ENCODE measurements at regions not wholly inside any gene's neighbourhood (a gene's known extent, or its start where the extent isn't known, plus 50 kb on each side); places are given as distances from the start of the nearest gene placed in this dataset.

- intact Hi-C loops (cut with micrococcal nuclease): no loop called here
- H3F3A ChIP-seq (ENCODE audit: low read length, unreplicated experiment): no peaks in the 10 kb centered on the region
- BruUV-seq (replicated peaks): no TSS peak
- TF ChIP-seq CTCF (conservative IDR thresholded peaks at IDR 0.05; ENCODE audit: low read depth, low read length) (no peak), EZH2 (IDR thresholded peaks at IDR 0.05; ENCODE audit: low read length, unreplicated experiment) (no peak), EZH2phosphoT487 (IDR thresholded peaks at IDR 0.05; ENCODE audit: borderline replicate concordance, low read length) (no peak)
- POLR2A ChIA-PET (ENCODE audit: unreplicated experiment): no interaction called here
- no peaks in the 10 kb centered on the region for H3K79me2 ChIP-seq (ENCODE audit: low read length)
- CTCF ChIA-PET: interaction anchor here (0.5 kb wide), 1 partner anchor 23 kb away, joined by 5 read pairs; no protein-coding TSS in a partner anchor
- H4K20me1 ChIP-seq (ENCODE audit: low read length): no peaks in the 10 kb centered on the region
- H3K9me3 ChIP-seq (ENCODE audit: low read length): no peaks in the 10 kb centered on the region
- H3K9me2 ChIP-seq (replicated peaks; ENCODE audit: low read length): no peaks in the 10 kb centered on the region
- no peak for DNase-seq
- no peaks in the 10 kb centered on the region for H3K36me3 ChIP-seq (ENCODE audit: low read depth, low read length)
- no peak overlapping the region for H3K9ac ChIP-seq (ENCODE audit: low read length)
- no peak overlapping the region for H3K4me2 ChIP-seq (ENCODE audit: low read length)
- H2AFZ ChIP-seq (ENCODE audit: low read length): no peak overlapping the region
- H3K4me3 ChIP-seq (ENCODE audit: low read length): no peak overlapping the region
- H3K4me1 ChIP-seq (ENCODE audit: insufficient read depth, low read length): peaks cover 34% of the 10 kb centered on the region
- no peak overlapping the region for H3K27ac ChIP-seq (ENCODE audit: low read length)
- no peak for ATAC-seq
- no peaks in the 10 kb centered on the region for H3K27me3 ChIP-seq (ENCODE audit: low read length)
Measured at GRCh38 chr11:29305456-29306232, 711.2 kb downstream of the KCNA4 start.

- Histone ChIP-seq H3K4me3 (ENCODE audit: low read length) (0 out of 2 replicates have a peak overlapping the region, but pooled peaks have one; percentile 11), H3K4me1 (ENCODE audit: insufficient read depth, low read length) (peaks cover 35% of the 10 kb centered on the region), H2AFZ (ENCODE audit: low read length) (peak overlapping the region; percentile 39; the same call in 1 of the 2 replicates), H3K27ac (ENCODE audit: low read length) (peak overlapping the region; percentile 56), H3K27me3 (ENCODE audit: low read length) (no peaks in the 10 kb centered on the region), H3K79me2 (ENCODE audit: low read length) (no peaks in the 10 kb centered on the region), H3K9me3 (ENCODE audit: low read length) (no peaks in the 10 kb centered on the region), H3K4me2 (ENCODE audit: low read length) (peak overlapping the region; percentile 57), H3F3A (ENCODE audit: low read length, unreplicated experiment) (peaks cover 6% of the 10 kb centered on the region), H4K20me1 (ENCODE audit: low read length) (no peaks in the 10 kb centered on the region), H3K9ac (ENCODE audit: low read length) (no peak overlapping the region), H3K36me3 (ENCODE audit: low read depth, low read length) (no peaks in the 10 kb centered on the region), H3K9me2 (replicated peaks; ENCODE audit: low read length) (no peaks in the 10 kb centered on the region)
- TF ChIP-seq EZH2 (IDR thresholded peaks at IDR 0.05; ENCODE audit: low read length, unreplicated experiment) (no peak), CTCF (conservative IDR thresholded peaks at IDR 0.05; ENCODE audit: low read depth, low read length) (no peak), EZH2phosphoT487 (IDR thresholded peaks at IDR 0.05; ENCODE audit: borderline replicate concordance, low read length) (no peak)
- CTCF ChIA-PET: no interaction called here
- intact Hi-C loops (cut with micrococcal nuclease): no loop called here
- peak; percentile 85 for DNase-seq
- peak; percentile 53 for ATAC-seq
- no TSS peak for BruUV-seq (replicated peaks)
- POLR2A ChIA-PET (ENCODE audit: unreplicated experiment): no interaction called here
Measured at GRCh38 chr11:29300420-29300819, 716.4 kb downstream of the KCNA4 start.

GRCh38 chr11:29296680-29297079 is 720.1 kb downstream of the KCNA4 start:
- Histone ChIP-seq H3K79me2 (ENCODE audit: low read length) (no peaks in the 10 kb centered on the region), H3K9me2 (replicated peaks; ENCODE audit: low read length) (no peaks in the 10 kb centered on the region), H3K4me2 (ENCODE audit: low read length) (peak overlapping the region; percentile 27; the same call in 1 of the 2 replicates), H3K4me1 (ENCODE audit: insufficient read depth, low read length) (peaks cover 57% of the 10 kb centered on the region), H3K36me3 (ENCODE audit: low read depth, low read length) (no peaks in the 10 kb centered on the region), H2AFZ (ENCODE audit: low read length) (no peak overlapping the region), H3K4me3 (ENCODE audit: low read length) (no peak overlapping the region), H3K9me3 (ENCODE audit: low read length) (no peaks in the 10 kb centered on the region), H3K27me3 (ENCODE audit: low read length) (no peaks in the 10 kb centered on the region), H3F3A (ENCODE audit: low read length, unreplicated experiment) (peaks cover 6% of the 10 kb centered on the region), H3K9ac (ENCODE audit: low read length) (no peak overlapping the region; the same call in 1 of the 2 replicates), H3K27ac (ENCODE audit: low read length) (peak overlapping the region; percentile 78), H4K20me1 (ENCODE audit: low read length) (no peaks in the 10 kb centered on the region)
- CTCF ChIA-PET: no interaction called here
- intact Hi-C loops (cut with micrococcal nuclease): loop anchor here (1.0 kb wide), 1 partner anchor 14 kb away; no protein-coding TSS in a partner anchor
- no peak for TF ChIP-seq CTCF (conservative IDR thresholded peaks at IDR 0.05; ENCODE audit: low read depth, low read length)
- TF ChIP-seq EZH2phosphoT487 (IDR thresholded peaks at IDR 0.05; ENCODE audit: borderline replicate concordance, low read length): no peak
- TF ChIP-seq EZH2 (IDR thresholded peaks at IDR 0.05; ENCODE audit: low read length, unreplicated experiment): no peak
- POLR2A ChIA-PET (ENCODE audit: unreplicated experiment): interaction anchor here (0.6 kb wide), 1 partner anchor 1826 kb away, joined by 3 read pairs; no protein-coding TSS in a partner anchor
- ATAC-seq (peak; percentile 66), DNase-seq (peak; percentile 74)
- no TSS peak for BruUV-seq (replicated peaks)
